ENCODE measurements at regions not wholly inside any gene's neighbourhood (a gene's known extent, or its start where the extent isn't known, plus 50 kb on each side); places are given as distances from the start of the nearest gene placed in this dataset.

DNA sequence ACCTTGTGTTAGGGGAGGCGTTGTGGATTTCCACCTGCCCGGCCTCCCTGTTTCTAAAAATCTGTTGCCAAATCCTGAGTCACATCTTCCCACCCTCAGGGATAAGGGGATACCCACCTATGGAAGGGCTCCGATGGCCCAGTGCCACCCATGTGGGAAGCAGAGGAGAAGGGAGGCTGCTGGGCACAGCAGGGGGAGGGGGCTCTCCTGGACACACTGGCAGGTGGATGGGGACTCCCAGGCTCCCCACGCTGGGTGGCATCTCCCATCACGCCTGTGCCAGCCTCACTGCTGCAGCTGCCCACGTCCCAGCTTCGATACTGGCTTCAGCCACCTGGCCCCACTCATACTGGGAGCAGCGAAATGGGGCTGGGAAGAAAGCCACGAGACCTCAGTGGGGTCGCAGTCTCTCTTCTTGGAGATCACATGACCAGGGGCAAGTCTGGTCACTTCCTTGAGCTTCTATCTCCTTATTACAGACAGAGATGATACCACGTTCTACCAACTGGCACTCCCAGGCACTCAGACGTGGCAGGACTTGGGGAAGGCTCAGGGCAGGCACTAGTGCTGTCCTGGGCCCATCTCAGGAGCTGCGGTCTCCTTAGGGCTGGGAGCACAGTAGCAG lies 72.2 kb downstream of the PITPNM2 start:
- DNase-seq (ENCODE audit: low spot score): no peak
- in situ Hi-C loops (cut with HindIII; ENCODE audit: low sequenced_read_pairs): no loop called here

DNA sequence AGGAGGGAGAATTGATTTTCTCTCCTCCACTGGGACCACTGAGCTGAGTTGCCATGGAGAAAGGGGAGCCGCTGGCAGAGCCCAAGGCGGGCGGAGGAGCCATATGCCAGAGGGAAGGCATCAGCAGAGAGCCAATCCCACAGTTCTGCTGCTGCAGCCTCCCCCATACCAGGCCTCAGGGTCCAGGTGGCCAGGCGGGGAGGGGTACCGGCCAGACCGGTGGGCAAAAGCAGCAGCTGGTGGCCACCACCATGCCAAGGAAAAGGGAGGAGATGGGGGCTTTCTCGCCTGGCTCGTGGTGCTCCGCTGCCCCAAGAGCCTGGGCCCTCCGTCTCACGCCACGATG lies 72.8 kb downstream of the PITPNM2 start:
- DNase-seq (ENCODE audit: low spot score): peak; percentile 71
- in situ Hi-C loops (cut with HindIII; ENCODE audit: low sequenced_read_pairs): no loop called here

GRCh38 chr12:123077298-123078119 lies 73.4 kb downstream of the PITPNM2 start:
- DNase-seq (ENCODE audit: low spot score): peak; percentile 50
- in situ Hi-C loops (cut with HindIII; ENCODE audit: low sequenced_read_pairs): no loop called here

- peak; percentile 62 for DNase-seq (ENCODE audit: low spot score)
- in situ Hi-C loops (cut with HindIII; ENCODE audit: low sequenced_read_pairs): no loop called here
These were observed 74.1 kb downstream of the PITPNM2 start for GRCh38 chr12:123076604-123077297.

- DNase-seq (ENCODE audit: low spot score): peak; percentile 43
- in situ Hi-C loops (cut with HindIII; ENCODE audit: low sequenced_read_pairs): no loop called here
These were observed 75.2 kb downstream of the PITPNM2 start for GRCh38 chr12:123075646-123076171.

GRCh38 chr12:123075087-123075645 lies 75.7 kb downstream of the PITPNM2 start:
- in situ Hi-C loops (cut with HindIII; ENCODE audit: low sequenced_read_pairs): no loop called here
- no peak for DNase-seq (ENCODE audit: low spot score)

DNA sequence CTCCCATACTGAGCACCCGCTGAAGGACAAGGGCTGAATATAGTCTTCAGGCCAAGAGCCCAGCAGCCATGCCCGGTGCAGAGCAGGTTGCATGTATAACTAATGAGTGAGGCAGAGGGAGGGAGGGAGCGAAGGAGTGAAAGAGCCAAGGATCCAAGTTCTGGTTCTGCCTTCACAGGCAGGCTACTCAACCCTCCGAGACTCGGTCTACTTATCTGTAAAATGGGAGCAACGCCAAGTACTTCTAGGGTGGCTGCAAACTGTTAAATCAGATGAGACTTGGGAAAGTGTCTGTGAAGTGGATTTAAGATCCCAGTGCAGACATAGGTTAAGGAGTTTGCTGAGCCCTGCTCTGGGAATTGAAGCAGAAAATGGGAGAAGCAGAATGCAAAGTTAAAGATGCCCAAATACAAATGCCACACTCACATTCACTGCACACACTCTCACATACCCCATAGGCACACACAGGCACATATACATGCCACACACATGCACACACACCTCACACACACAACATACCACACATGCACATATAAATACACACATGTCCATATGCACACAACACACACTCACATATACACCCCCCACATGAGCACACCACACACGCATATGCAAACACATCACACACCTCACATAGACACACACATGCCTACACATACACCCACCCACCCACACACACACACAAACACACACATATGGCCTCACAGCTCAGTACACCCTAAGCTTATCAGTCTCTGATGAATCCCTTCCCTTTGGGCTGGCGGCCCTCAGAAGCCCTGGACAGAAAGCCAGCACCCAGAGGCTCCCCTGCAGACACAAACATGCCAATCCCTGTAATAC lies 76.7 kb downstream of the PITPNM2 start:
- in situ Hi-C loops (cut with HindIII; ENCODE audit: low sequenced_read_pairs): no loop called here
- no peak for DNase-seq (ENCODE audit: low spot score)

DNA sequence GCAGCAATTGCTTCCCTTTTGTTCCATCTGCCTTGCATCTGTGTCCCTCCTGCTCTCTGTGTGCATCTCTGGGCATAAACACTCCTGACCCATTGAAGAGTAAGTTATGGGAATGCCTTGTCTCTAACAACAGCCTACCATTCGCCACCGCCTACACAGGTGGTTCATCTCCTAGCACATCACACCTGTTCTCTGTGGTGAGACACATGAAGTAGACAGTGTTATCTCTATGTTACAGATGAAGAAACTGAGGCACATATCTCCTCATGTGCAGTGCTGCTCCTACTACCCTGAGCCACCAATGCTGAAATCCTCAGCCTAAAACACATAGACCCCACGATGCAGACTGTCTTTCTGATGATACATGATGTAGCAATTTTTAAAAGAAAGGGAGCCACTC lies 77.6 kb downstream of the PITPNM2 start:
- in situ Hi-C loops (cut with HindIII; ENCODE audit: low sequenced_read_pairs): no loop called here
- DNase-seq (ENCODE audit: low spot score): no peak

DNA sequence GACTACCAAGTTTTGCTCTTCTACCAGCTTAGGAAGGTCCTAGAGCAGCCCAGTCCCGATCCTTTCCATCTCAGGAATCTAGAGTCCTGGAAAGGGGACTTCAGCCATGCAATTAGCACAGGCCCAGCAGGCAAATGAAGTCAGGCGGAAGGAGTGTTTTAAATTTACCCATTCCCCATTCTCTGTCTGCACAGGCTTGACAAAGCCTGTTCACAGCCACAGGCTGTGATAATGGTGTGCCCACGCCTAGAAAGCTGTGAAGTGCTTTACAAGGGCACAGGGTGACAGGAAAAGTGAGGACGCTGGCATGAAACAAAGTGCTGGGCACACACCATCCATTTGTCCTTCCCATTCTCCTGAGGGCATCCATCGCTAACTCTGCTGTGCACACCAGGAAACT lies 79.0 kb downstream of the PITPNM2 start:
- in situ Hi-C loops (cut with HindIII; ENCODE audit: low sequenced_read_pairs): no loop called here
- peak; percentile 52 for DNase-seq (ENCODE audit: low spot score)

GRCh38 chr12:123071099-123071800 lies 79.6 kb downstream of the PITPNM2 start:
- no peak for DNase-seq (ENCODE audit: low spot score)
- in situ Hi-C loops (cut with HindIII; ENCODE audit: low sequenced_read_pairs): no loop called here

GRCh38 chr12:123070267-123071081 lies 80.4 kb downstream of the PITPNM2 start:
- in situ Hi-C loops (cut with HindIII; ENCODE audit: low sequenced_read_pairs): no loop called here
- no peak for DNase-seq (ENCODE audit: low spot score)

DNA sequence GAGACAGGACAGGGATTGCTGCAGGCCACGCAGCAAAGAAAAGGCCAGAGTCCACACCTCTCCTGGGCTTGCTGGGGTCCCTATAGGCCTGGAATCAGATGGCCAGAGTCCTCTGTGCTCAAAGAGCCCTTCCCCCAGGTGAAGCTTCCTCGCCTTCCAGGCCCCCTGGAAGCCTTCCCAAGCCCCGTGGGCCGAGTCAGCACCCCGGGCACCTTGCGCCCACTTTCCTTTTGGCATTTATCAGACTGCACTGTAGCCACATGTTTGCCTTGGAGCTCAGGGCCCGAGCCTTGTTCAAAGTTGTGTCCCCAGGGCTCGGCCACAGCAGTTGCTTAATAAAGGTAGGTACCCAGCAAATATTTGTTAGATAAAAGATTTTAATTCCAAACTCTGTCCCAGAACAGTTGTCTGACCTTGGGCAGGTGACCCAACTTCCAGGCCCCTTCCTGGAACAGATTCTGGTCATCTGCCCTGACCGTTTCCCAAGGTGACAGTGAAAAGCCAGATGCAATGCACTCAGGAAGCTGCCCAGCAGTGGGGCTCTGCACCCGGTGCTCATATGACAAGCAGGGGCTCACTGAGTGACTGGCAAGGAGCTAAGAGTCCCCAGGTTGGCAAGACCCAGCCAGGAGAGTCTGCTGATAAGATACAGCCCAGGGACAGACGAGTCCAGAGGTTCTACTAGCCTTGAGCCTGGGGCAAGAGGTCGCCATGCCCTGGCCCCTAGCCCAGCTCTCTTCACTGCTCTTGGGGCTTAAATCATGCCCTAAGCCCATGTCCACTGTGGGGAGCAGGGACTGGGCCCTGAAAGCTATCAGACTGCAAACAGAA lies 81.2 kb downstream of the PITPNM2 start:
- in situ Hi-C loops (cut with HindIII; ENCODE audit: low sequenced_read_pairs): no loop called here

GRCh38 chr12:123067654-123068053 lies 83.2 kb downstream of the PITPNM2 start:
- in situ Hi-C loops (cut with HindIII; ENCODE audit: low sequenced_read_pairs): no loop called here
- peak; percentile 80 for DNase-seq (ENCODE audit: low spot score)

More for the DNA sequence above, 81.2 kb downstream of the PITPNM2 start:
- DNase-seq (ENCODE audit: low spot score): no peak

DNA sequence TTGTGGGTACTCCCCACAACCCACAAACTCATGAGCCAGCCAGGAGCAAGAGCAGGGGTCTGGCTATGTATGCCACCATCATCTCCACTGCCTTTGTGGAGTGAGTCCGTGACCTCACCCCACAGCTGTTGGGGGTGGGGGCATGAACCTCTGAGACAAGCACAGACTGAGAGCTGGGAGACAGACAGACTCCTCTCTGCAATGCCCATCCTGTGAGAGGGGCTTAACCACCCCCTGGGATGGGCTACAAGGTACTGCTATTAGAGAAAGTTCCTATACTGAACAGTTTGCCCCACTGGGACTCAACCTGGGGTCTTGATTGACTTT lies 84.5 kb downstream of the PITPNM2 start:
- no peak for DNase-seq (ENCODE audit: low spot score)
- in situ Hi-C loops (cut with HindIII; ENCODE audit: low sequenced_read_pairs): no loop called here

- in situ Hi-C loops (cut with HindIII; ENCODE audit: low sequenced_read_pairs): no loop called here
- DNase-seq (ENCODE audit: low spot score): peak; percentile 55
These were observed 85.1 kb downstream of the PITPNM2 start for GRCh38 chr12:123065676-123066383.

GRCh38 chr12:123064885-123065619 lies 84.6 kb downstream of the ARL6IP4 start:
- in situ Hi-C loops (cut with HindIII; ENCODE audit: low sequenced_read_pairs): no loop called here
- peak; percentile 97 for DNase-seq (ENCODE audit: low spot score)
